Fibroblast of gingiva (primary cell): ENCODE measurements at regions not wholly inside any gene's neighbourhood (a gene's known extent, or its start where the extent isn't known, plus 50 kb on each side); places are given as distances from the start of the nearest gene placed in this dataset.

ENCODE experiments used
- DNase-seq: peaks from one replicate; pipeline ENCODE4 v3.0.0-alpha.2; 2011; ENCODE audit warnings: low read depth

GRCh38 chr1:224505454-224506093 lies 71.0 kb upstream of the WDR26 start:
- peak; percentile 25 for DNase-seq

DNA sequence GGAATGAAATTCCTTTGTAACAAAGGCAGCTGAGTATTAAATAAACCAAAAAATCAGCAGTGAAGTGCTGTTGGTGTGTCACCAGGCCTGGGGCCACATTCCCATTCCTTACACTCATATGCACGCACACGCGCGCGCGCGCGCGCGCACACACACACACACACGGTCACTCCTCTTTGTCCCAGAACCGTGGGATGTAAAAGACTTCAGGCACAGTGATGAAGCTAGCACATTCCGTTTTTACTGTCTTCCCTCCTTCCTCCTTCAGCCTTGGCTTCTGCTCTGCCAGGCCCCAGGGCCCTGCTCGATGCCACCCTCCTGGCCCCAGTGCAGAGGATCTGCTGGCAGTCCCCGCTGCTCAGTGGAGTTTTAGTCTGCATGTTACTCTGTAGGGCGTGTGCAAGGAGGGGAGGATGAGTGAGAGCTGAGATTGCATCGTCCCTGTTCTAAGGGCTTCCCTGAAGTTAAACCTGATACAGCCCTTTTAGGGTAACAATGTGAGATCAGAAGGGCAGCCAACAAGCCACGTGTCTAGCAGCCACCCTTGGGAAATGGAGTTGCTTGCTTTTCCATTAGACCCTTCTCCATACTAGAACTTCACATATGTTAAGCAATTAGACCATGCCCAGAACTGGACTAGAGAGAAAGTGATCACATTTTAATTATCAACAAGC lies 71.7 kb upstream of the WDR26 start:
- peak; percentile 80 for DNase-seq

DNA sequence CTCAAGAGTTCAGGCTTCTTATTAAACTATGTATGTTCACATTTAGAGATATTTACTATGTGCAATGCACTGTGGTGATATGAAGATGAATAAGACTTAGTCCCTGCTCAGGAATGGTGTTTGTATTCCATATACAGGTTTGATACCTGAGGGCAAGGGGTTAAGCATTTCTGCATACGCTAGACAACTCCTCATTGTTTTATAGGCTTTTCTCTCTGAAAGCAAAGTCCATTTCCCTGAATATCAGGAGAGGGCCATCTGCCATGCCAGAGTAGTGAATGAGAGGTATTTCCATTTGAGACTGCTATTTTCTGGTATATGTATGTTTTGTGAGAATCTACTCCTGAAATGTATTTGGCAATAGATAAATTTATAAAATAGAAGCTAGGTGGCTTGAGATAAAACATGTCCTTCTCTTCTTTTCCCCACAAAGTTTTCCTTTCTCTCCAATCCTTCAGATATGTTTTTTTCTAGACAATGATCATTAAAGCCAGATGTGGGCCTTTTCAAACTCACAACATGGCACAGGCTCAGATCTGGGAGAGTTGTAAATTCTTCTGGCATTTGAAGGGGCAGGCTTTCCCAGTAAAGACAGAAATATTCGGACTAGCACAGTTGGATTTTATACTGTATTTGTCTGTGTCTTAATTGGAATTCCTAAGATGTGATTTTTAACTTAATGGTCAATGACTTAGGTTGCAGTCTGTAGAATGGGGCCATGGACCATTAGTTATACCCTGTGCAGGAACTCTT lies 73.3 kb upstream of the WDR26 start:
- DNase-seq = peak; percentile 71

DNA sequence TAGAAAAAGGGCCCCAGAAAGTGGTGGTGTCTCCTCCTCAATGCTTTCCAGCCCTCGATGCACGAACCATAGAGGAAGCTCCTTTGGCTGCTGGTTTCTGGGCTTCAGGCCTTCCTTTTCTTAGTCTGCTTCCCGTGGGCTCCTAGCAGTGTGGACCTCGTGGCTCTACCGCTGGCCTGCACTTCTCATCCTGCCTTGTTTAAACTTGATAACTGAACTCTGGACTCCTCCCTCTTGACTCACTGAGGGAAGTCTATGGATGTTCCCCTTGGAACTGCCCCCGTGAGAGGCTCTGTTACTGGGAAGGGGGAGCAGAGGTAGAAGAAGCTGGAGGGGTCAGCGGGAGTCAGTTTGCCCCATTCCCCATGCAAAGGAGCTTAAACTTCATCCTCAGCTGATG lies 75.3 kb upstream of the WDR26 start:
- no peak for DNase-seq

GRCh38 chr1:224510880-224511645 lies 76.5 kb upstream of the WDR26 start:
- peak; percentile 65 for DNase-seq

DNA sequence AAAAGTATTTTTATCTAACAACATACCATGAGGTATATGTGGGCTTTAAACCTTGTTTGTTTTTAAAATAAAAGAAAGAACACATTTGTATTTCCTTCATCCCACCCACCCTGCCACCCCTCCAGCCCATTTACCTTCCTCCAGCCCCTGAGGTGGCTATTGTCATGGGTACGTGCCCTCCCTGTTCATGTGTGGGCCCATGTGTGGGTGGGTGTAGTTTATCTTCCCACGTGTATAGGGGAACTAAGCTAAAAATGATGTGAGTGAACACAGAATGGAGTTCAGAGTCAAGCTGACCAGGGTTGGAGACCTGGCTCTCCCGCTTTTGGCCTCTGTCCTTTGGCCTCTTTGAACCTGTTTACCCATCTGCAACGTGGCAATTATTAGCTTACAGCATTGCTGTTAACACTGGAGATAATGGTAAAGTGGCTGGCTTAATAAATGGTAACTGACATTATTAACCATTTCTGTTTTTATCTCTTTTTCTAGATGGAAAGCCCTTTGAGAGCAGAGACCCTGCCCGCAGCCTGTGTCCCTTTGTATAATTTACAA lies 78.1 kb upstream of the WDR26 start:
- DNase-seq = no peak

- DNase-seq = no peak
These were observed 78.8 kb upstream of the WDR26 start for GRCh38 chr1:224513383-224513782.

- DNase-seq = peak; percentile 68
These were observed 79.2 kb upstream of the WDR26 start for GRCh38 chr1:224513787-224514209.

- no peak for DNase-seq
These were observed 82.6 kb upstream of the WDR26 start for GRCh38 chr1:224517171-224517570.

- DNase-seq = no peak
These were observed 83.9 kb upstream of the WDR26 start for GRCh38 chr1:224518528-224518927.

DNA sequence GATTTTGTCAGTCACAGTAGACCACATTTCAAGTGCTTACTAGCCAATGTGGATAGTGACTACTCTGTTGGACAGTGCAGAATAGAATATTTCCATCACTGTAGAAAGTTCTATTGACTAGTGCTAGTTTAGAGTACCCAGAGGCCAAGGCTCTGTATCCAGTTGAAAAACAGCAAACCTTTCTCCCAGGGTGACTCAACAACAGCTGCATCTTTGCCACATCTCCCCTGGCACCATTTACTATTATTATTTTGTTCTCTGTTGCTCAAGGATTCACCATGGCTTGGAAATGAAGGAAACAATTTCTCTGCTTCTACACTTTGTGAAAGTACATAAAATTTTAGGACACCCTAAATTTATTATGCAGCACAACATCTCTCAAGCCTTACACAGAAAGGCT lies 85.3 kb upstream of the WDR26 start:
- DNase-seq = peak; percentile 35

- no peak for DNase-seq
These were observed 86.2 kb upstream of the WDR26 start for GRCh38 chr1:224520808-224521207.

- no peak for DNase-seq
These were observed 87.5 kb upstream of the WDR26 start for GRCh38 chr1:224521904-224522734.

DNA sequence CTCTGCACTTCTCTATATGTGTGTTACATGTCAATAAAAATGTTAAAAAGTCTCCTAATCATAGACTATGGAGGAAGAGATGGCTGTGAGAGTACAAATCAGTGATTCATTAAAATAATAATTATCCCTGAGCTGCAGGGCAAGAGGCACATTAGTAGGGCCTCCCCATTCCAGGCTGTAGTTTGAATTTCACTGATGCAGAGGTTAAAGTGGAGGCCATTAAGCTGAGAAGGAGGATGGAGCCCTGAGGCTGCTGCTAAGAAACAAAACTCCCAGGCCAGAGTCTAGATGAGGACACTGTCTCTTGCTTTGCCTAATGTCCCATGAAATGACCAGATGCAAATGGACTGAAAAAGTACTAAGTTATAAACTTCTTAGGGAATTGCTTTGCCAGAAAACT lies 89.1 kb upstream of the WDR26 start:
- no peak for DNase-seq

GRCh38 chr1:224524679-224525078 lies 90.1 kb upstream of the WDR26 start:
- no peak for DNase-seq

GRCh38 chr1:224525411-224526040 lies 90.6 kb upstream of the CNIH3 start:
- no peak for DNase-seq

GRCh38 chr1:224526771-224527170 lies 89.3 kb upstream of the CNIH3 start:
- DNase-seq = no peak

DNA sequence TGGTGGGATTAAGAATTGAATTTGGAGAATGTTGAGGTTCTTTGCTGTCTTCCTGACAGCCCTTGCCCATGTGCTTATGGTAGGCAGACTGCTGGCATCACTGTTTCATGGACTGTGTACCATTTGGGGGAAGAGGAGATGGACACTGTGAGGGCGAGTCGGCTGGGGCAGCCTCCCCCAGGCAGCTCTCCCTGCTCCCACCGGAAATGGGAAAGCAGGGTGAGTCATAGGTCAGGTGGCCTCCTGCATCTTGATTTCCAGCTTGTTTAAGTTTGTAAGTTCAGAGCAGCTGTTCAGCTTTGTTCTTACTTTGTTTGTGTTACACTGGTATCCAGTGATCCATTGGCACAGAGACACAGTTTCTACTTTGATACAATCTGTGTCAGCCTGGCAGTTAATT lies 87.2 kb upstream of the CNIH3 start:
- DNase-seq = peak; percentile 72

GRCh38 chr1:224529844-224530243 lies 86.3 kb upstream of the CNIH3 start:
- DNase-seq = no peak

DNA sequence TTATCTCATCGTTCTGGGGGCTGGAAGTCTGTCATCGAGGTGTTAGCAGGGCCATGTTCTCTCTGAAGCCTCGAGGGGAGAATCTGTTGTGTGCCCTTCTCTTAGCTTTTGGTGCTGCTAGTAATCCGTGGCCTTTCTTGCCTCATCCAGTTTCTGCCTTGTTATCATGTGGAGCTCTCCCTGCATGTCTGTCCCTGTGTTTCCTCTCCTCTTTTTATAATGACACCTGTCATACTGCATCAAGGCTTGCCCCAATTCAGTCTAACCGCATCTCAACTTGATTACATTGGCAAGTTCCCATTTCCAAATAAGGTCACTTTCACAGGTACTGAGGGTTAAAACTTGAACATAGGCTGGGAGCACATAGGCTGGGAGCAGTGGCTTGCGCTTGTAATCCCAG lies 82.6 kb upstream of the CNIH3 start:
- DNase-seq = no peak

- DNase-seq = no peak
These were observed 81.4 kb upstream of the CNIH3 start for GRCh38 chr1:224534731-224535130.
